ENCODE measurements at regions not wholly inside any gene's neighbourhood (a gene's known extent, or its start where the extent isn't known, plus 50 kb on each side); places are given as distances from the start of the nearest gene placed in this dataset.

- H3K9me3 ChIP-seq = no peaks in the 10 kb centered on the region
- no peak for DNase-seq (ENCODE audit: low spot score in 2 of 2)
- no peak for TF ChIP-seq CTCF (IDR thresholded peaks at IDR 0.05)
- TF ChIP-seq POLR2A (IDR thresholded peaks at IDR 0.05) = no peak
- TF ChIP-seq POLR2AphosphoS5 (IDR thresholded peaks at IDR 0.05) = no peak
These were observed 50.1 kb upstream of the CMC1 start for GRCh38 chr3:28191363-28191762.

More at GRCh38 chr3:28191363-28191762, 50.1 kb upstream of the CMC1 start:
- no peak overlapping the region for H3K4me3 ChIP-seq
- no peaks in the 10 kb centered on the region for H3K27me3 ChIP-seq
- intact Hi-C loops (cut with DNase I; ENCODE audit: low total_unique reads) = no loop called here
- H3K27ac ChIP-seq = no peak overlapping the region
- no peaks in the 10 kb centered on the region for H3K36me3 ChIP-seq
- no peaks in the 10 kb centered on the region for H3K4me1 ChIP-seq

Data from breast epithelium (tissue), 4 donors.